Mucosa of rectum (tissue), 2 donors: ENCODE measurements at regions not wholly inside any gene's neighbourhood (a gene's known extent, or its start where the extent isn't known, plus 50 kb on each side); places are given as distances from the start of the nearest gene placed in this dataset.

ENCODE experiments used
- H3K27ac ChIP-seq, 2 donors: one replicate each; pipeline ENCODE4 v1.7.0; 2013; ENCODE audit warnings: inconsistent platforms in 2 of 2, low read depth in 2 of 2, low read length in 2 of 2
- H3K27me3 ChIP-seq, 2 donors: one replicate each; pipeline ENCODE4 v1.7.0; 2013; ENCODE audit warnings: low read length in 2 of 2; ENCODE audit not compliant: control insufficient read depth in 2 of 2, insufficient read depth in 2 of 2
- H3K36me3 ChIP-seq, 2 donors: one replicate each; pipeline ENCODE4 v1.7.0; 2013; ENCODE audit warnings: low read length in 2 of 2; ENCODE audit not compliant: control insufficient read depth in 2 of 2, insufficient read depth in 2 of 2
- H3K4me1 ChIP-seq, 2 donors: one replicate each; pipeline ENCODE4 v1.7.0; 2013; ENCODE audit warnings: low read length in 2 of 2, mild to moderate bottlenecking in 1 of 2; ENCODE audit not compliant: control insufficient read depth in 2 of 2, insufficient read depth in 2 of 2
- H3K4me3 ChIP-seq, 2 donors: one replicate each; pipeline ENCODE4 v1.7.0; 2013; ENCODE audit warnings: low read length in 2 of 2
- H3K9ac ChIP-seq, 2 donors: one replicate each; pipeline ENCODE4 v1.7.0; 2013; ENCODE audit warnings: low read length in 2 of 2, low read depth in 1 of 2, mild to moderate bottlenecking in 1 of 2
- H3K9me3 ChIP-seq, 2 donors: one replicate each; pipeline ENCODE4 v1.7.0; 2013; ENCODE audit warnings: low read length in 2 of 2; ENCODE audit not compliant: control insufficient read depth in 2 of 2
- donor health status: healthy.
- donor health status: Normal muscosa, but diverticular disease.

- H3K27ac ChIP-seq = peak overlapping the region in 1 of 2 donors; percentile 13
- no peaks in the 10 kb centered on the region for H3K27me3 ChIP-seq
- no peaks in the 10 kb centered on the region for H3K36me3 ChIP-seq
- no peak overlapping the region for H3K9ac ChIP-seq
- no peak overlapping the region for H3K4me3 ChIP-seq
- H3K4me1 ChIP-seq = no peaks in the 10 kb centered on the region
- no peaks in the 10 kb centered on the region for H3K9me3 ChIP-seq
These were observed 52.5 kb upstream of the SEMA6A start for GRCh38 chr5:116626945-116627679.

- Histone ChIP-seq H3K27ac (peak overlapping the region in 1 of 2 donors; percentile 17), H3K4me3 (no peak overlapping the region)
These were observed 51.7 kb upstream of the SEMA6A start for GRCh38 chr5:116626272-116626723.

More at GRCh38 chr5:116626272-116626723, 51.7 kb upstream of the SEMA6A start:
- Histone ChIP-seq H3K4me1 (no peaks in the 10 kb centered on the region), H3K9me3 (no peaks in the 10 kb centered on the region), H3K9ac (no peak overlapping the region), H3K36me3 (no peaks in the 10 kb centered on the region), H3K27me3 (no peaks in the 10 kb centered on the region)
